Body of pancreas (tissue), 4 donors: ENCODE measurements at regions not wholly inside any gene's neighbourhood (a gene's known extent, or its start where the extent isn't known, plus 50 kb on each side); places are given as distances from the start of the nearest gene placed in this dataset.

Source experiments
- CTCF ChIP-seq, 7 experiments: fragments of 450-650 bp in 4 of 7; fragments of 200-600 bp in 3 of 7; sonication (generic) in 3 of 7; IDR thresholded peaks; one replicate each; pipeline ENCODE4 v1.5.1; 2016 to 2019; ENCODE audit warnings: antibody characterized with exemption in 7 of 7
- POLR2A ChIP-seq, 3 donors: fragments of 450-650 bp; IDR thresholded peaks; one replicate each; pipeline ENCODE4 v1.6.1; 2016; ENCODE audit warnings: antibody characterized with exemption in 3 of 3, mild to moderate bottlenecking in 2 of 3

- TF ChIP-seq CTCF (IDR thresholded peaks at IDR 0.05) = no peak
- TF ChIP-seq POLR2A (IDR thresholded peaks at IDR 0.05) = no peak
Observed at GRCh38 chr2:226564667-226565066, 235.0 kb downstream of the IRS1 start.
